Breast epithelium (tissue), 4 donors: ENCODE measurements at regions not wholly inside any gene's neighbourhood (a gene's known extent, or its start where the extent isn't known, plus 50 kb on each side); places are given as distances from the start of the nearest gene placed in this dataset.
"Not testable (repeated sequence)": the region's sequence is repeated elsewhere in the genome, so short reads cannot be mapped to it uniquely, and the experiment has no call there.

ENCODE experiments used
- DNase-seq, 2 donors: peaks; one replicate each; pipeline ENCODE4 v3.0.0-alpha.2; 2019; ENCODE audit warnings: low spot score in 2 of 2
- H3K27ac ChIP-seq, 2 donors: fragments of 200-600 bp; sonication (generic) in 1 of 2; one replicate each; pipeline ENCODE4 v1.5.1; 2016 to 2019; ENCODE audit warnings: mild to moderate bottlenecking in 1 of 2
- H3K27me3 ChIP-seq, 2 donors: fragments of 200-600 bp; sonication (generic) in 1 of 2; one replicate each; pipeline versions ENCODE4 v1.5.1 to v1.6.0; 2017 to 2019; ENCODE audit warnings: control low read depth in 1 of 2, mild to moderate bottlenecking in 1 of 2
- H3K36me3 ChIP-seq: fragments of 200-600 bp; one replicate; pipeline ENCODE4 v1.5.1; 2019
- H3K4me1 ChIP-seq, 2 donors: fragments of 200-600 bp; sonication (generic); one replicate each; pipeline ENCODE4 v1.5.1; 2016 to 2019; ENCODE audit warnings: control low read depth in 1 of 2
- H3K4me3 ChIP-seq, 3 donors: fragments of 200-600 bp; sonication (generic); 1 replicate in 2 of 3; 2 replicates in 1 of 3; pipeline ENCODE4 v1.5.1; 2016 to 2019; ENCODE audit warnings: mild to moderate bottlenecking in 3 of 3, moderate library complexity in 2 of 3
- H3K9me3 ChIP-seq, 2 donors: fragments of 200-600 bp; sonication (generic) in 1 of 2; one replicate each; pipeline ENCODE4 v1.5.1; 2016 to 2019; ENCODE audit warnings: control low read depth in 1 of 2
- CTCF ChIP-seq, 3 donors: fragments of 450-650 bp; IDR thresholded peaks; one replicate each; pipeline ENCODE4 v1.5.1; 2016 to 2017; ENCODE audit warnings: antibody characterized with exemption in 3 of 3, mild to moderate bottlenecking in 3 of 3, moderate library complexity in 3 of 3
- POLR2A ChIP-seq: fragments of 450-650 bp; IDR thresholded peaks from one replicate; pipeline ENCODE4 v1.6.1; 2016; ENCODE audit warnings: antibody characterized with exemption, mild to moderate bottlenecking, moderate library complexity
- POLR2AphosphoS5 ChIP-seq, 3 donors: sonication (generic); formaldehyde crosslinking; IDR thresholded peaks; one replicate each; pipeline ENCODE4 v1.6.1; 2017; ENCODE audit warnings: antibody characterized with exemption in 3 of 3
- intact Hi-C: fragments of 100-400 bp; cut with DNase I; formaldehyde crosslinking; loops from one replicate; pipeline ENCODE4 v1.15.1; 2023; ENCODE audit warnings: low total_unique reads

- H3K4me1 ChIP-seq: no peaks in the 10 kb centered on the region
- H3K9me3 ChIP-seq: peaks cover 0 to 4% of the 10 kb centered on the region in 2 donors
- no peak for DNase-seq
- no peaks in the 10 kb centered on the region for H3K27me3 ChIP-seq
- intact Hi-C loops: no loop called here
- H3K4me3 ChIP-seq: no peak overlapping the region
- H3K27ac ChIP-seq: no peak overlapping the region
- H3K36me3 ChIP-seq: no peaks in the 10 kb centered on the region
- TF ChIP-seq CTCF (IDR thresholded peaks at IDR 0.05) (no peak), POLR2A (no peak), POLR2AphosphoS5 (IDR thresholded peaks at IDR 0.05) (no peak)
Measured at GRCh38 chr1:59202455-59202854, 94.4 kb upstream of the FGGY start.

- TF ChIP-seq POLR2A: no peak
- no peak for TF ChIP-seq CTCF (IDR thresholded peaks at IDR 0.05)
- TF ChIP-seq POLR2AphosphoS5 (IDR thresholded peaks at IDR 0.05): no peak
Measured at GRCh38 chr1:59204001-59204400, 92.9 kb upstream of the FGGY start.

GRCh38 chr1:59206616-59207015 is 90.3 kb upstream of the FGGY start:
- H3K36me3 ChIP-seq, H3K27ac ChIP-seq, H3K4me3 ChIP-seq, DNase-seq, H3K4me1 ChIP-seq, intact Hi-C loops, H3K9me3 ChIP-seq, H3K27me3 ChIP-seq: not testable (repeated sequence)

More at GRCh38 chr1:59204001-59204400, 92.9 kb upstream of the FGGY start:
- Histone ChIP-seq H3K4me3 (no peak overlapping the region), H3K27me3 (no peaks in the 10 kb centered on the region), H3K9me3 (peaks cover 0 to 4% of the 10 kb centered on the region in 2 donors), H3K27ac (peak overlapping the region; percentile 18 to 44), H3K36me3 (no peaks in the 10 kb centered on the region), H3K4me1 (no peaks in the 10 kb centered on the region)
- peak in 1 of 2 donors; percentile 27 for DNase-seq
- intact Hi-C loops: no loop called here

GRCh38 chr1:59210430-59210829 is 86.5 kb upstream of the FGGY start:
- intact Hi-C loops, H3K4me1 ChIP-seq, H3K4me3 ChIP-seq, DNase-seq, H3K36me3 ChIP-seq, H3K9me3 ChIP-seq, H3K27ac ChIP-seq, H3K27me3 ChIP-seq: not testable (repeated sequence)

- TF ChIP-seq POLR2A (no peak), POLR2AphosphoS5 (IDR thresholded peaks at IDR 0.05) (no peak), CTCF (IDR thresholded peaks at IDR 0.05) (no peak)
- no peaks in the 10 kb centered on the region for H3K9me3 ChIP-seq
- DNase-seq: no peak
- no peaks in the 10 kb centered on the region for H3K27me3 ChIP-seq
- no peak overlapping the region for H3K27ac ChIP-seq
- no peak overlapping the region for H3K4me3 ChIP-seq
- intact Hi-C loops: no loop called here
- H3K36me3 ChIP-seq: no peaks in the 10 kb centered on the region
- no peaks in the 10 kb centered on the region for H3K4me1 ChIP-seq
Measured at GRCh38 chr1:59212706-59213105, 84.2 kb upstream of the FGGY start.

- Histone ChIP-seq H3K9me3 (no peaks in the 10 kb centered on the region), H3K27ac (no peak overlapping the region), H3K4me1 (no peaks in the 10 kb centered on the region), H3K36me3 (no peaks in the 10 kb centered on the region), H3K4me3 (no peak overlapping the region), H3K27me3 (no peaks in the 10 kb centered on the region)
- TF ChIP-seq POLR2A (no peak), CTCF (IDR thresholded peaks at IDR 0.05) (no peak), POLR2AphosphoS5 (IDR thresholded peaks at IDR 0.05) (no peak)
- intact Hi-C loops: no loop called here
- no peak for DNase-seq
Measured at GRCh38 chr1:59214248-59215208, 82.4 kb upstream of the FGGY start.
